Tibial artery (tissue), 4 donors: ENCODE measurements at regions not wholly inside any gene's neighbourhood (a gene's known extent, or its start where the extent isn't known, plus 50 kb on each side); places are given as distances from the start of the nearest gene placed in this dataset.

ENCODE experiments used
- DNase-seq, 2 donors: peaks; one replicate each; pipeline ENCODE4 v3.0.0-alpha.2; 2019
- H3K27ac ChIP-seq, 2 donors: fragments of 200-600 bp; sonication (generic) in 1 of 2; 1 replicate in 1 of 2; 2 replicates in 1 of 2; pipeline ENCODE4 v1.5.1; 2018 to 2019; ENCODE audit warnings: mild to moderate bottlenecking in 1 of 2
- H3K27me3 ChIP-seq, 2 donors: fragments of 200-600 bp; sonication (generic) in 1 of 2; one replicate each; pipeline versions ENCODE4 v1.5.1 to v1.6.0; 2016 to 2019
- H3K36me3 ChIP-seq, 3 donors: fragments of 200-600 bp; sonication (generic) in 2 of 3; one replicate each; pipeline ENCODE4 v1.5.1; 2016 to 2019; ENCODE audit warnings: mild to moderate bottlenecking in 2 of 3
- H3K4me1 ChIP-seq, 4 donors: fragments of 200-600 bp; sonication (generic) in 2 of 4; 1 replicate in 3 of 4; 2 replicates in 1 of 4; pipeline ENCODE4 v1.5.1; 2016 to 2019
- H3K4me3 ChIP-seq, 2 donors: fragments of 200-600 bp; sonication (generic) in 1 of 2; 1 replicate in 1 of 2; 2 replicates in 1 of 2; pipeline ENCODE4 v1.5.1; 2018 to 2019; ENCODE audit warnings: mild to moderate bottlenecking in 2 of 2
- H3K9me3 ChIP-seq, 3 donors: fragments of 200-600 bp; sonication (generic) in 1 of 3; one replicate each; pipeline ENCODE4 v1.5.1; 2016 to 2019
- CTCF ChIP-seq, 2 experiments: fragments of 200-600 bp in 1 of 2; fragments of 450-650 bp in 1 of 2; IDR thresholded peaks; one replicate each; pipeline ENCODE4 v1.5.1; 2017 to 2019; ENCODE audit warnings: antibody characterized with exemption in 2 of 2, mild to moderate bottlenecking in 1 of 2, moderate library complexity in 1 of 2
- intact Hi-C: fragments of 100-400 bp; cut with DNase I; formaldehyde crosslinking; loops from one replicate; pipeline ENCODE4 v1.15.0; 2023; ENCODE audit warnings: low total_unique reads

- H3K27me3 ChIP-seq: no peaks in the 10 kb centered on the region
- H3K9me3 ChIP-seq: peaks cover 0 to 6% (median 0%) of the 10 kb centered on the region in 3 donors
- no peak for TF ChIP-seq CTCF (IDR thresholded peaks at IDR 0.05)
- H3K4me1 ChIP-seq: no peaks in the 10 kb centered on the region
- no peak overlapping the region for H3K27ac ChIP-seq
- no peak overlapping the region for H3K4me3 ChIP-seq
- DNase-seq: no peak
- intact Hi-C loops: no loop called here
- no peaks in the 10 kb centered on the region for H3K36me3 ChIP-seq
These were observed 724.8 kb upstream of the RIOK2 start for GRCh38 chr5:97907646-97908400.

GRCh38 chr5:97909541-97909940, 726.5 kb upstream of the RIOK2 start:
- no peaks in the 10 kb centered on the region for H3K27me3 ChIP-seq
- no peaks in the 10 kb centered on the region for H3K36me3 ChIP-seq
- no peak for DNase-seq
- intact Hi-C loops: no loop called here
- H3K9me3 ChIP-seq: peaks cover 0 to 6% (median 0%) of the 10 kb centered on the region in 3 donors
- no peak overlapping the region for H3K4me3 ChIP-seq
- no peaks in the 10 kb centered on the region for H3K4me1 ChIP-seq
- no peak for TF ChIP-seq CTCF (IDR thresholded peaks at IDR 0.05)
- no peak overlapping the region for H3K27ac ChIP-seq

GRCh38 chr5:97914483-97914882, 731.4 kb upstream of the RIOK2 start:
- Histone ChIP-seq H3K9me3 (no peaks in the 10 kb centered on the region), H3K27ac (no peak overlapping the region), H3K4me3 (no peak overlapping the region), H3K27me3 (no peaks in the 10 kb centered on the region), H3K36me3 (no peaks in the 10 kb centered on the region), H3K4me1 (no peaks in the 10 kb centered on the region)
- no peak for TF ChIP-seq CTCF (IDR thresholded peaks at IDR 0.05)
- DNase-seq: no peak
- intact Hi-C loops: no loop called here

- no peak overlapping the region for H3K4me3 ChIP-seq
- H3K4me1 ChIP-seq: no peaks in the 10 kb centered on the region
- H3K9me3 ChIP-seq: no peaks in the 10 kb centered on the region
- no peak for DNase-seq
- no peaks in the 10 kb centered on the region for H3K27me3 ChIP-seq
- intact Hi-C loops: no loop called here
- H3K36me3 ChIP-seq: no peaks in the 10 kb centered on the region
- no peak overlapping the region for H3K27ac ChIP-seq
- TF ChIP-seq CTCF (IDR thresholded peaks at IDR 0.05): no peak
These were observed 732.1 kb upstream of the RIOK2 start for GRCh38 chr5:97915106-97915505.

- no peak for DNase-seq
- H3K36me3 ChIP-seq: no peaks in the 10 kb centered on the region
- intact Hi-C loops: no loop called here
These were observed 735.0 kb upstream of the RIOK2 start for GRCh38 chr5:97918057-97918456.

More at GRCh38 chr5:97918057-97918456, 735.0 kb upstream of the RIOK2 start:
- no peak overlapping the region for H3K27ac ChIP-seq
- H3K27me3 ChIP-seq: no peaks in the 10 kb centered on the region
- TF ChIP-seq CTCF (IDR thresholded peaks at IDR 0.05): no peak
- no peaks in the 10 kb centered on the region for H3K4me1 ChIP-seq
- no peak overlapping the region for H3K4me3 ChIP-seq
- H3K9me3 ChIP-seq: no peaks in the 10 kb centered on the region
